Vagina (tissue), 2 donors: ENCODE measurements at regions not wholly inside any gene's neighbourhood (a gene's known extent, or its start where the extent isn't known, plus 50 kb on each side); places are given as distances from the start of the nearest gene placed in this dataset.

Experiments
- DNase-seq, 2 donors: peaks; one replicate each; pipeline ENCODE4 v3.0.0-alpha.2; 2017; ENCODE audit errors: extremely low spot score in 2 of 2
- H3K27ac ChIP-seq: fragments of 200-600 bp; sonication (generic); one replicate; pipeline ENCODE4 v1.5.1; 2019
- H3K27me3 ChIP-seq: fragments of 200-600 bp; sonication (generic); one replicate; pipeline ENCODE4 v1.5.1; 2019
- H3K36me3 ChIP-seq, 2 donors: fragments of 200-600 bp; sonication (generic); one replicate each; pipeline ENCODE4 v1.5.1; 2017 to 2019
- H3K4me1 ChIP-seq: fragments of 200-600 bp; sonication (generic); one replicate; pipeline ENCODE4 v1.5.1; 2019
- H3K4me3 ChIP-seq, 2 donors: fragments of 200-600 bp; sonication (generic); 1 replicate in 1 of 2; 2 replicates in 1 of 2; pipeline ENCODE4 v1.5.1; 2016 to 2019
- H3K9me3 ChIP-seq: fragments of 200-600 bp; sonication (generic); one replicate; pipeline ENCODE4 v1.5.1; 2019
- CTCF ChIP-seq, 3 experiments: fragments of 450-650 bp in 2 of 3; fragments of 200-600 bp in 1 of 3; sonication (generic) in 1 of 3; IDR thresholded peaks; one replicate each; pipeline ENCODE4 v1.5.1; 2017 to 2019; ENCODE audit warnings: antibody characterized with exemption in 3 of 3, mild to moderate bottlenecking in 2 of 3, moderate library complexity in 2 of 3
- POLR2A ChIP-seq, 2 donors: fragments of 450-650 bp; IDR thresholded peaks; one replicate each; pipeline ENCODE4 v1.6.1; 2017; ENCODE audit warnings: antibody characterized with exemption in 2 of 2, mild to moderate bottlenecking in 2 of 2, moderate library complexity in 2 of 2
- POLR2AphosphoS5 ChIP-seq, 2 donors: sonication (generic); formaldehyde crosslinking; IDR thresholded peaks; one replicate each; pipeline ENCODE4 v1.9.0; 2017; ENCODE audit warnings: antibody characterized with exemption in 2 of 2, mild to moderate bottlenecking in 2 of 2, low read depth in 1 of 2; ENCODE audit not compliant: insufficient read depth in 1 of 2
- intact Hi-C: fragments of 100-400 bp; cut with DNase I; formaldehyde crosslinking; loops from one replicate; pipeline ENCODE4 v1.15.1; 2023

GRCh38 chr4:155491336-155492120 lies 114.8 kb upstream of the MAP9 start:
- no peak overlapping the region for H3K4me3 ChIP-seq
- no peak overlapping the region for H3K27ac ChIP-seq
- TF ChIP-seq POLR2A (IDR thresholded peaks at IDR 0.05) (no peak), CTCF (IDR thresholded peaks at IDR 0.05) (no peak), POLR2AphosphoS5 (IDR thresholded peaks at IDR 0.05; ENCODE audit: insufficient read depth in 1 of 2, low read depth in 1 of 2) (no peak)
- H3K9me3 ChIP-seq = no peaks in the 10 kb centered on the region
- H3K27me3 ChIP-seq = no peaks in the 10 kb centered on the region
- no peaks in the 10 kb centered on the region for H3K36me3 ChIP-seq
- H3K4me1 ChIP-seq = no peaks in the 10 kb centered on the region
- intact Hi-C loops = no loop called here
- DNase-seq = no peak

GRCh38 chr4:155489271-155489670 lies 112.5 kb upstream of the MAP9 start:
- H3K27me3 ChIP-seq = no peaks in the 10 kb centered on the region
- no peak overlapping the region for H3K27ac ChIP-seq
- H3K4me1 ChIP-seq = no peaks in the 10 kb centered on the region
- no peak for DNase-seq
- H3K9me3 ChIP-seq = no peaks in the 10 kb centered on the region
- H3K36me3 ChIP-seq = no peaks in the 10 kb centered on the region
- no peak for TF ChIP-seq POLR2A (IDR thresholded peaks at IDR 0.05)
- no peak for TF ChIP-seq CTCF (IDR thresholded peaks at IDR 0.05)
- TF ChIP-seq POLR2AphosphoS5 (IDR thresholded peaks at IDR 0.05; ENCODE audit: insufficient read depth in 1 of 2, low read depth in 1 of 2) = no peak
- intact Hi-C loops = no loop called here
- no peak overlapping the region for H3K4me3 ChIP-seq

- Histone ChIP-seq H3K27me3 (no peaks in the 10 kb centered on the region), H3K36me3 (no peaks in the 10 kb centered on the region), H3K9me3 (no peaks in the 10 kb centered on the region), H3K4me3 (no peak overlapping the region), H3K27ac (no peak overlapping the region), H3K4me1 (no peaks in the 10 kb centered on the region)
- no peak for TF ChIP-seq CTCF (IDR thresholded peaks at IDR 0.05)
- TF ChIP-seq POLR2A (IDR thresholded peaks at IDR 0.05) = no peak
- DNase-seq = no peak
- intact Hi-C loops = no loop called here
Observed at GRCh38 chr4:155488691-155489090, 111.9 kb upstream of the MAP9 start.

GRCh38 chr4:155487210-155487609 lies 110.4 kb upstream of the MAP9 start:
- H3K9me3 ChIP-seq = no peaks in the 10 kb centered on the region
- no peaks in the 10 kb centered on the region for H3K27me3 ChIP-seq
- TF ChIP-seq POLR2AphosphoS5 (IDR thresholded peaks at IDR 0.05; ENCODE audit: insufficient read depth in 1 of 2, low read depth in 1 of 2) (no peak), CTCF (IDR thresholded peaks at IDR 0.05) (no peak), POLR2A (IDR thresholded peaks at IDR 0.05) (no peak)
- H3K4me1 ChIP-seq = no peaks in the 10 kb centered on the region
- no peak overlapping the region for H3K27ac ChIP-seq
- H3K4me3 ChIP-seq = no peak overlapping the region
- H3K36me3 ChIP-seq = no peaks in the 10 kb centered on the region
- DNase-seq = no peak
- intact Hi-C loops = no loop called here

- no peak for TF ChIP-seq POLR2AphosphoS5 (IDR thresholded peaks at IDR 0.05; ENCODE audit: insufficient read depth in 1 of 2, low read depth in 1 of 2)
- no peak for TF ChIP-seq POLR2A (IDR thresholded peaks at IDR 0.05)
- no peak for TF ChIP-seq CTCF (IDR thresholded peaks at IDR 0.05)
- no peak overlapping the region for H3K4me3 ChIP-seq
- H3K4me1 ChIP-seq = peaks cover 7% of the 10 kb centered on the region
- no peak overlapping the region for H3K27ac ChIP-seq
- no peaks in the 10 kb centered on the region for H3K36me3 ChIP-seq
- no peak for DNase-seq
- no peaks in the 10 kb centered on the region for H3K27me3 ChIP-seq
- no peaks in the 10 kb centered on the region for H3K9me3 ChIP-seq
- intact Hi-C loops = no loop called here
Observed at GRCh38 chr4:155481150-155481549, 104.4 kb upstream of the MAP9 start.
